ENCODE measurements at regions not wholly inside any gene's neighbourhood (a gene's known extent, or its start where the extent isn't known, plus 50 kb on each side); places are given as distances from the start of the nearest gene placed in this dataset.

DNA sequence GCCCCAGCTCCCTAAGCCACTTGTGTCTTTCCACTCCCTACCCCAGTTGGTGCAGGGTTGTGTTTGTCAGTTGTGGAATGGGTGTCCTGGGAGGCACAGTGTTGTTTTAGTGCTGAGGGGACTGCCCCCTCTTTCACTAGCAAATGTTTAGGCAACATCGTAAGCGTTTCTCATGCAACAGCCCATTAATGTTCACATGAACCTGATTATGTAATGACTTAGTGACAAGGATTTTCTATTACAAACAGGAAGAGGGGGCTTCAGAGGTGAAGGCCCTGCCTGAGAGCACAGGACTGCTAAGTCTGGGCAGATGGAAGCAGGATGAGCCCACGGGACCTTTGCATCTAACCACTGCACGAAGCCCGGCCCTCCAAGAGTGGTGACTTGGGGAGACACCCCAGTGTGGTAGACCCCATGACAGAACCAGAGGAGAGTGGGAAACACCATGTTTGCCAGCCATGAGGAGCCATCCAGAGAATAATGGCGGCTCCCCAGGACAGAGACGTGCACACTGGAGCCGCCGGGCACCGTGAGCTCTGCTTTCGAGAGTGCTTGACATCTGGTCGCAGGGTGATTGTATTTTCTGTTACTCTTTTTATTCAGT lies 339.7 kb downstream of the THBS2 start:
- 39% methylated on average over 3 of the region's 12 CpGs; no CpG with 5 or more reads in 1 of the 2 experiments for WGBS, 2 experiments (ENCODE audit: extremely low coverage in 2 of 2, insufficient read length in 1 of 2)
- no peak overlapping the region for H2BK120ac ChIP-seq (ENCODE audit: low read depth, low read length)
- no peak overlapping the region for H2BK20ac ChIP-seq (ENCODE audit: low read depth, low read length)
- in situ Hi-C loops (cut with MboI; ENCODE audit: low sequenced_read_pairs) = no loop called here
- dilution Hi-C loops (cut with HindIII; ENCODE audit: low sequenced_read_pairs, unreplicated experiment) = no loop called here
- no peaks in the 10 kb centered on the region for H3K9me1 ChIP-seq (ENCODE audit: insufficient read depth, low read length)
- no peaks in the 10 kb centered on the region for H3K9me3 ChIP-seq (ENCODE audit: control insufficient read depth, insufficient read depth, low read length)
- H2AFZ ChIP-seq (replicated peaks; ENCODE audit: low read length, poor library complexity) = no peak overlapping the region
- H2BK5ac ChIP-seq (ENCODE audit: low read depth, low read length, poor library complexity, severe bottlenecking) = no peak overlapping the region
- H3K4me3 ChIP-seq (ENCODE audit: insufficient read depth, low read depth, low read length) = no peak overlapping the region
- no peak overlapping the region for H4K8ac ChIP-seq (ENCODE audit: low read depth in 2 of 2, low read length in 2 of 2)
- H2BK15ac ChIP-seq (ENCODE audit: low read depth, low read length) = no peak overlapping the region
- H3K4me1 ChIP-seq (ENCODE audit: control insufficient read depth, insufficient read depth, low read length) = peaks cover 3% of the 10 kb centered on the region; the same call in 1 of the 2 replicates
- DNase-seq (no peak), ATAC-seq (ENCODE audit: low read depth) (no peak)
- no peak overlapping the region for H3K4ac ChIP-seq (ENCODE audit: low read depth, low read length)
- H3K27ac ChIP-seq (ENCODE audit: insufficient read depth, low read length) = no peak overlapping the region
- H3K56ac ChIP-seq (ENCODE audit: extremely low read depth, insufficient read depth, low read length) = no peak overlapping the region
- no peaks in the 10 kb centered on the region for H3K79me1 ChIP-seq (ENCODE audit: low read depth in 1 of 2, low read length in 2 of 2)
- no peak overlapping the region for H3K14ac ChIP-seq (replicated peaks; ENCODE audit: low read depth, low read length)
- TF ChIP-seq SMC3 (IDR thresholded peaks at IDR 0.05; ENCODE audit: low read depth, low read length) (no peak), BHLHE40 (IDR thresholded peaks at IDR 0.05; ENCODE audit: low read depth, low read length) (no peak), MXI1 (IDR thresholded peaks at IDR 0.05; ENCODE audit: borderline replicate concordance, low read depth, low read length) (no peak), RAD21 (IDR thresholded peaks at IDR 0.05; ENCODE audit: low read length) (no peak), FOS (IDR thresholded peaks at IDR 0.05; ENCODE audit: low read depth, low read length) (no peak), CHD1 (IDR thresholded peaks at IDR 0.05; ENCODE audit: low read depth, low read length) (no peak), RCOR1 (IDR thresholded peaks at IDR 0.05; ENCODE audit: insufficient replicate concordance, low read length) (no peak), NFE2L2 (IDR thresholded peaks at IDR 0.05; ENCODE audit: low read depth, low read length) (no peak), USF2 (IDR thresholded peaks at IDR 0.05; ENCODE audit: low read depth, low read length) (no peak)
- TF ChIP-seq, protein P1, sequence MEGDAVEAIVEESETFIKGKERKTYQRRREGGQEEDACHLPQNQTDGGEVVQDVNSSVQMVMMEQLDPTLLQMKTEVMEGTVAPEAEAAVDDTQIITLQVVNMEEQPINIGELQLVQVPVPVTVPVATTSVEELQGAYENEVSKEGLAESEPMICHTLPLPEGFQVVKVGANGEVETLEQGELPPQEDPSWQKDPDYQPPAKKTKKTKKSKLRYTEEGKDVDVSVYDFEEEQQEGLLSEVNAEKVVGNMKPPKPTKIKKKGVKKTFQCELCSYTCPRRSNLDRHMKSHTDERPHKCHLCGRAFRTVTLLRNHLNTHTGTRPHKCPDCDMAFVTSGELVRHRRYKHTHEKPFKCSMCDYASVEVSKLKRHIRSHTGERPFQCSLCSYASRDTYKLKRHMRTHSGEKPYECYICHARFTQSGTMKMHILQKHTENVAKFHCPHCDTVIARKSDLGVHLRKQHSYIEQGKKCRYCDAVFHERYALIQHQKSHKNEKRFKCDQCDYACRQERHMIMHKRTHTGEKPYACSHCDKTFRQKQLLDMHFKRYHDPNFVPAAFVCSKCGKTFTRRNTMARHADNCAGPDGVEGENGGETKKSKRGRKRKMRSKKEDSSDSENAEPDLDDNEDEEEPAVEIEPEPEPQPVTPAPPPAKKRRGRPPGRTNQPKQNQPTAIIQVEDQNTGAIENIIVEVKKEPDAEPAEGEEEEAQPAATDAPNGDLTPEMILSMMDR (conservative IDR thresholded peaks at IDR 0.05; ENCODE audit: low read depth, low read length) = no peak
- TF ChIP-seq, protein P2, sequence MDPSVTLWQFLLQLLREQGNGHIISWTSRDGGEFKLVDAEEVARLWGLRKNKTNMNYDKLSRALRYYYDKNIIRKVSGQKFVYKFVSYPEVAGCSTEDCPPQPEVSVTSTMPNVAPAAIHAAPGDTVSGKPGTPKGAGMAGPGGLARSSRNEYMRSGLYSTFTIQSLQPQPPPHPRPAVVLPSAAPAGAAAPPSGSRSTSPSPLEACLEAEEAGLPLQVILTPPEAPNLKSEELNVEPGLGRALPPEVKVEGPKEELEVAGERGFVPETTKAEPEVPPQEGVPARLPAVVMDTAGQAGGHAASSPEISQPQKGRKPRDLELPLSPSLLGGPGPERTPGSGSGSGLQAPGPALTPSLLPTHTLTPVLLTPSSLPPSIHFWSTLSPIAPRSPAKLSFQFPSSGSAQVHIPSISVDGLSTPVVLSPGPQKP (IDR thresholded peaks at IDR 0.05; ENCODE audit: borderline replicate concordance, low read depth, low read length) = no peak
- H2AK9ac ChIP-seq (replicated peaks; ENCODE audit: low read depth, low read length, poor library complexity) = no peak overlapping the region
- no TSS peak for BruUV-seq (replicated peaks)
- no peak overlapping the region for H3K23ac ChIP-seq (ENCODE audit: low read depth, low read length)
- H4K91ac ChIP-seq (ENCODE audit: insufficient read depth, low read depth, low read length) = no peak overlapping the region
- no peak overlapping the region for H3K9ac ChIP-seq (ENCODE audit: low read depth, low read length)
- no peaks in the 10 kb centered on the region for H4K20me1 ChIP-seq (ENCODE audit: insufficient read depth, low read length)
- CTCF ChIA-PET = no interaction called here
- H4K5ac ChIP-seq (ENCODE audit: low read depth, low read length) = no peak overlapping the region
- intact Hi-C loops (cut with micrococcal nuclease) = no loop called here
- H3K36me3 ChIP-seq (ENCODE audit: control insufficient read depth, insufficient read depth, low read length) = no peaks in the 10 kb centered on the region
- H3K27me3 ChIP-seq (ENCODE audit: control insufficient read depth, insufficient read depth, low read length) = no peaks in the 10 kb centered on the region
- no peak overlapping the region for H3K18ac ChIP-seq (ENCODE audit: low read depth, low read length)
- POLR2A ChIA-PET (ENCODE audit: unreplicated experiment) = no interaction called here
- H2AK5ac ChIP-seq (ENCODE audit: low read depth, low read length) = no peak overlapping the region
- no peak overlapping the region for H3K4me2 ChIP-seq (ENCODE audit: low read depth, low read length)
